Naive thymus-derived CD4-positive, alpha-beta T cell (primary cell): ENCODE measurements at regions not wholly inside any gene's neighbourhood (a gene's known extent, or its start where the extent isn't known, plus 50 kb on each side); places are given as distances from the start of the nearest gene placed in this dataset.
"Not testable (repeated sequence)": the region's sequence is repeated elsewhere in the genome, so short reads cannot be mapped to it uniquely, and the experiment has no call there.

Experiments used
- ATAC-seq: fragments of 150-1000 bp; cut with Tn5 transposase; 2 replicates; pipeline ENCODE4 v1.10.0; 2021; ENCODE audit warnings: mild to moderate bottlenecking, moderate library complexity
- CTCF ChIA-PET: fragments of 350-600 bp; sonication (Branson Sonifier 250); formaldehyde crosslinking; loops from one replicate; lab custom pipeline; 2021; ENCODE audit warnings: antibody characterized with exemption; lab: Charles Lee
- POLR2A ChIA-PET: fragments of 350-600 bp; sonication (Branson Sonifier 250); formaldehyde crosslinking; loops from one replicate; lab custom pipeline; 2021; ENCODE audit warnings: antibody characterized with exemption, inconsistent platforms; lab: Charles Lee
- DNase-seq, 9 donors: peaks; one replicate each; pipeline versions ENCODE4 v3.0.0 to v3.0.0-alpha.2; 2020 to 2022; ENCODE audit warnings: mixed read lengths in 1 of 9
- H3K27ac ChIP-seq: one replicate; pipeline ENCODE4 v1.7.0; 2013; ENCODE audit warnings: mild to moderate bottlenecking, low read depth, low read length, moderate library complexity
- H3K27me3 ChIP-seq, 2 donors: one replicate each; pipeline ENCODE4 v1.7.0; 2013; ENCODE audit warnings: low read length in 2 of 2, mild to moderate bottlenecking in 2 of 2, moderate library complexity in 2 of 2; ENCODE audit not compliant: control insufficient read depth in 2 of 2, insufficient read depth in 2 of 2
- H3K36me3 ChIP-seq, 3 experiments: 1 replicate in 2 of 3; 2 replicates in 1 of 3; pipeline ENCODE4 v1.7.0; 2013; ENCODE audit warnings: low read length in 3 of 3, mild to moderate bottlenecking in 3 of 3, moderate library complexity in 1 of 3; ENCODE audit not compliant: insufficient read depth in 3 of 3, control insufficient read depth in 2 of 3
- H3K4me1 ChIP-seq, 2 donors: one replicate each; pipeline ENCODE4 v1.7.0; 2013; ENCODE audit warnings: low read length in 2 of 2, mild to moderate bottlenecking in 2 of 2, moderate library complexity in 1 of 2; ENCODE audit not compliant: control insufficient read depth in 2 of 2, insufficient read depth in 2 of 2
- H3K4me3 ChIP-seq: 2 replicates; pipeline ENCODE4 v1.7.0; 2013; ENCODE audit warnings: mild to moderate bottlenecking, low read length
- H3K9me3 ChIP-seq, 3 experiments: 1 replicate in 2 of 3; 2 replicates in 1 of 3; pipeline ENCODE4 v1.7.0; 2013; ENCODE audit warnings: low read length in 3 of 3; ENCODE audit not compliant: control insufficient read depth in 2 of 3
- H3K27ac Mint-ChIP-seq, 9 donors: one replicate each; pipeline ENCODE4 v1.8.0; 2020 to 2022; ENCODE audit warnings: mixed read lengths in 9 of 9, mild to moderate bottlenecking in 8 of 9, moderate library complexity in 5 of 9, inconsistent platforms in 2 of 9
- H3K27me3 Mint-ChIP-seq, 5 donors: one replicate each; pipeline ENCODE4 v1.8.0; 2021 to 2022; ENCODE audit warnings: mixed read lengths in 5 of 5, mild to moderate bottlenecking in 1 of 5
- H3K36me3 Mint-ChIP-seq, 5 donors: one replicate each; pipeline ENCODE4 v1.8.0; 2020 to 2022; ENCODE audit warnings: mixed read lengths in 5 of 5, mild to moderate bottlenecking in 3 of 5, inconsistent platforms in 1 of 5
- H3K4me1 Mint-ChIP-seq, 7 donors: one replicate each; pipeline ENCODE4 v1.8.0; 2020 to 2022; ENCODE audit warnings: mixed read lengths in 7 of 7, mild to moderate bottlenecking in 3 of 7, inconsistent platforms in 1 of 7
- H3K4me3 Mint-ChIP-seq, 10 donors: one replicate each; pipeline ENCODE4 v1.8.0; 2020 to 2022; ENCODE audit warnings: mild to moderate bottlenecking in 10 of 10, mixed read lengths in 10 of 10, moderate library complexity in 6 of 10, inconsistent platforms in 2 of 10
- H3K9me3 Mint-ChIP-seq, 11 donors: one replicate each; pipeline ENCODE4 v1.8.0; 2020 to 2022; ENCODE audit warnings: mixed read lengths in 11 of 11, mild to moderate bottlenecking in 4 of 11, inconsistent platforms in 1 of 11, moderate library complexity in 1 of 11
- intact Hi-C, 2 donors: fragments of 100-400 bp; cut with micrococcal nuclease; formaldehyde crosslinking; loops; one replicate each; pipeline ENCODE4 v1.15.1; 2023

DNA sequence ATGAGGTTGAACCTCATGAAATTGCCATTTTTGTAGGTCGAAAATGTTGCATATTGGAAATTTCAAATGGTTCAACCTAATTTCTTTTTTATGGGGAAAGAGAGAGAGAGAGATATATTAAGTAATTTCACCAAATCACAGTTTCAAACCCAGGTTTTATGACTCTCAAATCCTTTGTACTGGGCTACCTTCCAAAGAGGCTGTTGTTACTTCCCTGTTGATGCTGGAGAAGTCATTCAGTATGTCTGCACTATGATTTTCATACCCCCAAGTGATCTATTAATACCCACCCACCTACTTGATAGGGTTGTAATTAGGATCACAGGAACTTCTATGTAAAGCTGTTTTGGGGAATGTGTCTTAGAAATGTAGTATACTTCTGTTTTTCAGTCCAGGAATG, 109.9 kb downstream of the ZNF330 start:
- H3K4me1 ChIP-seq = no peaks in the 10 kb centered on the region
- ATAC-seq (no peak), DNase-seq (no peak)
- no peaks in the 10 kb centered on the region for H3K36me3 ChIP-seq
- intact Hi-C loops = no loop called here
- H3K27ac ChIP-seq = no peak overlapping the region
- Mint-ChIP-seq H3K9me3 (peaks cover 0 to 2% (median 0%) of the 10 kb centered on the region in 11 donors), H3K36me3 (peaks cover 0 to 4% (median 0%) of the 10 kb centered on the region in 5 donors), H3K27ac (no peak overlapping the region), H3K4me1 (peaks cover 0 to 9% (median 2%) of the 10 kb centered on the region in 7 donors), H3K27me3 (peaks cover 42 to 57% (median 54%) of the 10 kb centered on the region in 5 donors), H3K4me3 (no peak overlapping the region)
- ChIA-PET CTCF (no interaction called here), POLR2A (no interaction called here)
- H3K27me3 ChIP-seq = no peaks in the 10 kb centered on the region
- no peaks in the 10 kb centered on the region for H3K9me3 ChIP-seq
- no peak overlapping the region for H3K4me3 ChIP-seq

GRCh38 chr4:141331534-141332358, 111.1 kb downstream of the ZNF330 start:
- no peaks in the 10 kb centered on the region for H3K9me3 ChIP-seq
- CTCF ChIA-PET = no interaction called here
- Mint-ChIP-seq H3K27ac (no peak overlapping the region), H3K36me3 (peaks cover 0 to 4% (median 0%) of the 10 kb centered on the region in 5 donors), H3K4me1 (peaks cover 0 to 9% (median 2%) of the 10 kb centered on the region in 7 donors), H3K27me3 (peaks cover 47 to 60% (median 51%) of the 10 kb centered on the region in 5 donors), H3K4me3 (peak overlapping the region in 3 of 10 donors; percentile 45 to 55 (median 53)), H3K9me3 (peaks cover 0 to 2% (median 0%) of the 10 kb centered on the region in 11 donors)
- no peak overlapping the region for H3K4me3 ChIP-seq
- POLR2A ChIA-PET = no interaction called here
- no peak overlapping the region for H3K27ac ChIP-seq
- intact Hi-C loops = no loop called here
- H3K27me3 ChIP-seq = no peaks in the 10 kb centered on the region
- no peaks in the 10 kb centered on the region for H3K4me1 ChIP-seq
- no peaks in the 10 kb centered on the region for H3K36me3 ChIP-seq
- no peak for ATAC-seq
- no peak for DNase-seq

GRCh38 chr4:141332359-141333181, 111.9 kb downstream of the ZNF330 start:
- H3K4me3 ChIP-seq, H3K4me1 Mint-ChIP-seq, H3K27me3 ChIP-seq, H3K36me3 Mint-ChIP-seq, H3K4me1 ChIP-seq, intact Hi-C loops, POLR2A ChIA-PET, H3K9me3 Mint-ChIP-seq, DNase-seq, H3K27ac ChIP-seq, H3K36me3 ChIP-seq, H3K9me3 ChIP-seq, ATAC-seq, CTCF ChIA-PET, H3K27ac Mint-ChIP-seq: not testable (repeated sequence)
- H3K4me3 Mint-ChIP-seq = peak overlapping the region in 8 of 10 donors; percentile 11 to 66 (median 54)
- peaks cover 41 to 59% (median 51%) of the 10 kb centered on the region in 5 donors for H3K27me3 Mint-ChIP-seq

- H3K4me1 Mint-ChIP-seq, CTCF ChIA-PET, H3K27ac Mint-ChIP-seq, H3K9me3 Mint-ChIP-seq, H3K9me3 ChIP-seq, ATAC-seq, H3K36me3 Mint-ChIP-seq, H3K27me3 ChIP-seq, H3K4me1 ChIP-seq, H3K4me3 ChIP-seq, DNase-seq, H3K27ac ChIP-seq, POLR2A ChIA-PET, H3K36me3 ChIP-seq, intact Hi-C loops: not testable (repeated sequence)
- H3K4me3 Mint-ChIP-seq = peak overlapping the region in 6 of 10 donors; percentile 42 to 72 (median 61)
- peaks cover 38 to 56% (median 50%) of the 10 kb centered on the region in 5 donors for H3K27me3 Mint-ChIP-seq
These were observed 112.9 kb downstream of the ZNF330 start for GRCh38 chr4:141333456-141334230.

DNA sequence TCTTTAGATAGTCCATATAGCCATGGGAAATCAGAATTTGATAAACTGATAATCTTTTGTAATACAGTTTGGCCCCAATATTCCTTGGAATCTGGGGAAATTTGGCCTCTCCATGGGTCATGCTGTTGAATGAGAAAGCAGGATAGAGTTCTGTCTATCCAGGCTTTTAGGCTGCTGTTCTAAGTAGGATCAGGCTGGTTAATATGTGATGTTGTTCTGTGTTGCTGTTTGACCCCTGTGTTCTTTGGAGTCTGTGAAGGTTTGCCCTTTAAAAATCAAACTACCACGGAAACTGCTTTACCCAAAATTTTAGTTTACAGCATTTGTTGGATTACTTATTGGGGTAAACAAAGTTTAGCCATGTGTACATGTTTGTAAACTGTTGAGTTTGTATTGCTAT, 114.5 kb downstream of the ZNF330 start:
- no peak overlapping the region for H3K27ac Mint-ChIP-seq
- H3K27me3 Mint-ChIP-seq = peaks cover 35 to 50% (median 47%) of the 10 kb centered on the region in 5 donors
- peaks cover 0 to 2% (median 0%) of the 10 kb centered on the region in 11 donors for H3K9me3 Mint-ChIP-seq
- no peaks in the 10 kb centered on the region for H3K4me1 ChIP-seq
- peaks cover 0 to 9% (median 2%) of the 10 kb centered on the region in 7 donors for H3K4me1 Mint-ChIP-seq
- ChIA-PET CTCF (no interaction called here), POLR2A (no interaction called here)
- intact Hi-C loops = no loop called here
- no peaks in the 10 kb centered on the region for H3K27me3 ChIP-seq
- no peaks in the 10 kb centered on the region for H3K36me3 ChIP-seq
- no peak overlapping the region for H3K4me3 ChIP-seq
- DNase-seq (no peak), ATAC-seq (no peak)
- no peak overlapping the region for H3K4me3 Mint-ChIP-seq
- H3K36me3 Mint-ChIP-seq = peaks cover 0 to 4% (median 0%) of the 10 kb centered on the region in 5 donors
- H3K9me3 ChIP-seq = no peaks in the 10 kb centered on the region
- no peak overlapping the region for H3K27ac ChIP-seq

GRCh38 chr4:141338238-141338637, 117.5 kb downstream of the ZNF330 start:
- H3K9me3 ChIP-seq = no peaks in the 10 kb centered on the region
- no peaks in the 10 kb centered on the region for H3K36me3 Mint-ChIP-seq
- no peaks in the 10 kb centered on the region for H3K4me1 ChIP-seq
- H3K27me3 Mint-ChIP-seq = peaks cover 31 to 39% (median 35%) of the 10 kb centered on the region in 5 donors
- H3K27ac ChIP-seq = no peak overlapping the region
- no peak for DNase-seq
- no peak overlapping the region for H3K27ac Mint-ChIP-seq
- no peaks in the 10 kb centered on the region for H3K27me3 ChIP-seq
- intact Hi-C loops = no loop called here
- CTCF ChIA-PET = no interaction called here
- no peak overlapping the region for H3K4me3 Mint-ChIP-seq
- H3K9me3 Mint-ChIP-seq = no peaks in the 10 kb centered on the region
- no peaks in the 10 kb centered on the region for H3K36me3 ChIP-seq
- POLR2A ChIA-PET = no interaction called here
- H3K4me3 ChIP-seq = no peak overlapping the region
- no peak for ATAC-seq
- peaks cover 0 to 4% (median 0%) of the 10 kb centered on the region in 7 donors for H3K4me1 Mint-ChIP-seq
